GM12878 (cell line): ENCODE measurements at regions not wholly inside any gene's neighbourhood (a gene's known extent, or its start where the extent isn't known, plus 50 kb on each side); places are given as distances from the start of the nearest gene placed in this dataset.

ENCODE experiments used
- ATAC-seq: fragments of 200-7000 bp; cut with Tn5 transposase; 3 replicates; pipeline ENCODE4 v1.9.1; 2020; ENCODE audit warnings: mild to moderate bottlenecking, moderate library complexity
- BruUV-seq: library from RNA; stranded (reverse); fragments of 400-500 nt; replicated peaks from 2 replicates; lab custom pipeline; 2021; lab: Mats Ljungman, UMichigan
- CTCF ChIA-PET: fragments of 300-600 bp; sonication (Branson Sonifier 250); formaldehyde crosslinking; extraction: SDS; loops from one replicate; lab custom pipeline; 2021; ENCODE audit warnings: inconsistent platforms; lab: Yijun Ruan, JAX
- POLR2A ChIA-PET: fragments of 350-600 bp; formaldehyde crosslinking; extraction: SDS; loops from one replicate; lab custom pipeline; 2021; ENCODE audit warnings: inconsistent platforms; lab: Charles Lee
- RAD21 ChIA-PET: fragments of 300-600 bp; sonication (Branson Sonifier 250); formaldehyde crosslinking; loops from one replicate; lab custom pipeline; 2023; ENCODE audit warnings: antibody characterized with exemption; ENCODE audit not compliant: unreplicated experiment; lab: Charles Lee
- SMC1A ChIA-PET: fragments of 300-600 bp; sonication (Branson Sonifier 250); formaldehyde crosslinking; loops from one replicate; lab custom pipeline; 2023; ENCODE audit not compliant: unreplicated experiment, uncharacterized antibody; lab: Charles Lee
- DNase-seq: peaks from one replicate; pipeline ENCODE4 v3.0.0-alpha.2; 2011; ENCODE audit warnings: low read depth, low spot score
- FAIRE-seq: peaks from 3 replicates; lab custom pipeline; 2011; peaks lifted over from hg19 to GRCh38; lab: Jason Lieb, UNC
- H2AFZ ChIP-seq: 2 replicates; pipeline ENCODE4 v1.6.0; 2011; ENCODE audit warnings: low read depth, low read length, control low read depth; ENCODE audit not compliant: control insufficient read depth
- H3K27ac ChIP-seq: 2 replicates; pipeline ENCODE4 v1.5.1; 2011; ENCODE audit warnings: control low read depth; ENCODE audit not compliant: control insufficient read depth, insufficient read depth
- H3K27me3 ChIP-seq, 2 experiments: replicated peaks in 1 of 2; 2 replicates each; pipeline versions ENCODE4 v1.6.0 to v1.6.1; 2011; ENCODE audit warnings: low read length in 1 of 2; ENCODE audit not compliant: control insufficient read depth in 2 of 2, insufficient read depth in 2 of 2
- H3K36me3 ChIP-seq, 2 experiments: 2 replicates each; pipeline ENCODE4 v1.5.1; 2011; ENCODE audit warnings: low read length in 1 of 2; ENCODE audit not compliant: control insufficient read depth in 2 of 2, insufficient read depth in 2 of 2
- H3K4me1 ChIP-seq: 2 replicates; pipeline ENCODE4 v1.6.1; 2011; ENCODE audit warnings: mild to moderate bottlenecking, low read length, moderate library complexity, mixed read lengths; ENCODE audit not compliant: control insufficient read depth, insufficient read depth
- H3K4me2 ChIP-seq: 2 replicates; pipeline ENCODE4 v1.6.0; 2011; ENCODE audit warnings: control low read depth; ENCODE audit not compliant: control insufficient read depth, insufficient read depth
- H3K4me3 ChIP-seq: fragments of 200-600 bp; sonication (generic); 2 replicates; pipeline ENCODE4 v1.5.1; 2016
- H3K79me2 ChIP-seq: 2 replicates; pipeline ENCODE4 v1.6.0; 2011; ENCODE audit warnings: low read length; ENCODE audit not compliant: control insufficient read depth, insufficient read depth
- H3K9ac ChIP-seq: 2 replicates; pipeline ENCODE4 v1.8.0; 2011; ENCODE audit warnings: low read length, control low read depth, mixed read lengths; ENCODE audit not compliant: control insufficient read depth, insufficient read depth
- H3K9me3 ChIP-seq: replicated peaks from 3 replicates; pipeline ENCODE4 v1.5.1; 2011; ENCODE audit warnings: mild to moderate bottlenecking, low read length; ENCODE audit not compliant: control insufficient read depth, insufficient read depth
- H4K20me1 ChIP-seq: 2 replicates; pipeline ENCODE4 v1.6.0; 2011; ENCODE audit not compliant: control insufficient read depth, insufficient read depth
- CREM ChIP-seq: IDR thresholded peaks from 2 replicates; pipeline ENCODE4 v1.6.1; 2014; ENCODE audit warnings: antibody characterized with exemption, low read depth
- EED ChIP-seq: sonication (generic); IDR thresholded peaks from 2 replicates; pipeline ENCODE4 v1.6.1; 2016; ENCODE audit warnings: antibody characterized with exemption, low read depth
- EZH2 ChIP-seq: IDR thresholded peaks from 2 replicates; pipeline ENCODE4 v1.6.1; 2012; ENCODE audit warnings: low read depth, mild to moderate bottlenecking, control low read depth, inconsistent platforms, low read length, borderline replicate concordance; ENCODE audit not compliant: control insufficient read depth
- IRF3 ChIP-seq: fragments of 450-650 bp; IDR thresholded peaks from 2 replicates; pipeline ENCODE4 v1.6.1; 2014; ENCODE audit warnings: mild to moderate bottlenecking
- JUND ChIP-seq: IDR thresholded peaks from 2 replicates; pipeline ENCODE4 v1.6.1; 2012; ENCODE audit warnings: low read depth, mild to moderate bottlenecking, low read length, improper control_type of control experiment, moderate library complexity
- KDM1A ChIP-seq: fragments of 200-600 bp; sonication (generic); IDR thresholded peaks from 2 replicates; pipeline ENCODE4 v1.6.1; 2016; ENCODE audit warnings: borderline replicate concordance
- MLLT1 ChIP-seq: fragments of 450-650 bp; IDR thresholded peaks from 2 replicates; pipeline ENCODE4 v1.6.1; 2016; ENCODE audit warnings: mild to moderate bottlenecking
- MTA3 ChIP-seq: IDR thresholded peaks from 2 replicates; pipeline ENCODE4 v1.6.1; 2012; ENCODE audit warnings: low read length, inconsistent platforms, borderline replicate concordance
- NFXL1 ChIP-seq: fragments of 450-650 bp; IDR thresholded peaks from 2 replicates; pipeline ENCODE4 v1.6.1; 2017; ENCODE audit warnings: antibody characterized with exemption, mild to moderate bottlenecking, borderline replicate concordance
- NFYA ChIP-seq: IDR thresholded peaks from 2 replicates; pipeline ENCODE4 v1.6.1; 2011; ENCODE audit warnings: low read depth, mild to moderate bottlenecking, low read length, improper control_type of control experiment, borderline replicate concordance
- NFYB ChIP-seq: IDR thresholded peaks from 2 replicates; pipeline ENCODE4 v1.6.1; 2011; ENCODE audit warnings: low read depth, mild to moderate bottlenecking, low read length, improper control_type of control experiment, moderate library complexity; ENCODE audit not compliant: insufficient read depth
- NR2C1 ChIP-seq: fragments of 450-650 bp; IDR thresholded peaks from 2 replicates; pipeline ENCODE4 v1.6.1; 2017; ENCODE audit warnings: antibody characterized with exemption, mild to moderate bottlenecking, moderate library complexity
- PAX5 ChIP-seq: IDR thresholded peaks from 2 replicates; pipeline ENCODE4 v1.6.1; 2011; ENCODE audit warnings: low read depth, low read length, borderline replicate concordance
- POLR2AphosphoS2 ChIP-seq: IDR thresholded peaks from 2 replicates; pipeline ENCODE4 v1.6.1; 2011; ENCODE audit warnings: low read depth, mild to moderate bottlenecking, low read length, improper control_type of control experiment, moderate library complexity
- RBBP5 ChIP-seq: fragments of 200-600 bp; sonication (generic); conservative IDR thresholded peaks from 2 replicates; pipeline ENCODE4 v1.6.1; 2016
- REST ChIP-seq: IDR thresholded peaks from 2 replicates; pipeline ENCODE4 v1.6.1; 2012; ENCODE audit warnings: mild to moderate bottlenecking, low read depth, low read length
- SPI1 ChIP-seq: IDR thresholded peaks from 2 replicates; pipeline ENCODE4 v1.6.1; 2011; ENCODE audit warnings: low read depth, mild to moderate bottlenecking, low read length, moderate library complexity, borderline replicate concordance; ENCODE audit not compliant: insufficient read depth
- STAT3 ChIP-seq: IDR thresholded peaks from 2 replicates; pipeline ENCODE4 v1.6.1; 2011; ENCODE audit warnings: low read depth, low read length, improper control_type of control experiment
- ZNF24 ChIP-seq: fragments of 450-650 bp; IDR thresholded peaks from 2 replicates; pipeline ENCODE4 v1.6.1; 2017; ENCODE audit warnings: antibody characterized with exemption, mild to moderate bottlenecking
- WGBS: methylation state at CpG from one replicate; pipeline ENCODE4 v1.1.6; 2016; ENCODE audit warnings: low lambda C conversion rate; ENCODE audit not compliant: insufficient replicate concordance, insufficient coverage; ENCODE audit errors: missing lambda C conversion rate; 5-methylcytosine and 5-hydroxymethylcytosine counted together
- in situ Hi-C: fragments of 300-500 bp; cut with MboI; formaldehyde crosslinking; loops from 9 replicates; pipeline ENCODE4 v1.14.3; 2018; ENCODE audit warnings: mixed read lengths
- intact Hi-C: fragments of 100-400 bp; cut with micrococcal nuclease; formaldehyde crosslinking; loops from one replicate; pipeline ENCODE4 v1.14.2; 2022; ENCODE audit not compliant: unreplicated experiment

GRCh38 chr14:49954171-49954631, 61.3 kb downstream of the ARF6 start:
- Histone ChIP-seq H3K4me2 (no peak overlapping the region), H3K9me3 (no peaks in the 10 kb centered on the region), H3K27ac (no peak overlapping the region), H3K9ac (no peak overlapping the region), H3K27me3 (no peaks in the 10 kb centered on the region), H3K4me1 (peaks cover 9% of the 10 kb centered on the region), H2AFZ (no peak overlapping the region), H3K36me3 (no peaks in the 10 kb centered on the region), H3K79me2 (no peaks in the 10 kb centered on the region), H3K4me3 (no peak overlapping the region), H4K20me1 (no peaks in the 10 kb centered on the region)
- BruUV-seq, result no TSS peak
- 97% methylated on average over 2 of the region's 2 CpGs for WGBS
- in situ Hi-C loops, result no loop called here
- POLR2A ChIA-PET, result interaction anchor here (0.6 kb wide), 1 partner anchor 54 kb away, joined by 3 read pairs; no protein-coding TSS in a partner anchor
- RAD21 ChIA-PET, result no interaction called here
- DNase-seq (no peak), FAIRE-seq (no peak), ATAC-seq (no peak)
- SMC1A ChIA-PET, result interaction anchor here (0.6 to 1.3 kb wide), 4 partner anchors 9 to 42 kb away, joined by 3 to 4 read pairs (median 3); no protein-coding TSS in a partner anchor
- no peak for TF ChIP-seq STAT3
- no peak for TF ChIP-seq NFYA
- TF ChIP-seq ZNF24, result no peak
- no peak for TF ChIP-seq MLLT1
- TF ChIP-seq IRF3, result no peak
- no peak for TF ChIP-seq MTA3
- no peak for TF ChIP-seq JUND
- no peak for TF ChIP-seq CREM
- TF ChIP-seq RBBP5, result no peak
- no peak for TF ChIP-seq REST
- no peak for TF ChIP-seq POLR2AphosphoS2
- TF ChIP-seq SPI1, result no peak
- TF ChIP-seq KDM1A, result no peak
- TF ChIP-seq EED, result no peak
- TF ChIP-seq PAX5, result no peak
- no peak for TF ChIP-seq EZH2
- TF ChIP-seq NFYB, result no peak
- TF ChIP-seq NR2C1, result no peak
- TF ChIP-seq NFXL1, result no peak
- CTCF ChIA-PET, result interaction anchor here (1.3 to 3.0 kb wide), 2 partner anchors 18 to 91 kb away, joined by 3 to 10 read pairs; no protein-coding TSS in a partner anchor
- intact Hi-C loops, result no loop called here
